NOMO-1 (cell line): ENCODE measurements at regions not wholly inside any gene's neighbourhood (a gene's known extent, or its start where the extent isn't known, plus 50 kb on each side); places are given as distances from the start of the nearest gene placed in this dataset.
"Not testable (repeated sequence)": the region's sequence is repeated elsewhere in the genome, so short reads cannot be mapped to it uniquely, and the experiment has no call there.

Experiments
- DNase-seq, 2 experiments: peaks; one replicate each; lab custom pipeline; 2025; ENCODE audit not compliant: unreplicated experiment in 2 of 2; lab: John Stamatoyannopoulos, UW

- no peak for DNase-seq
Observed at GRCh38 chr3:177356113-177356512, 158.8 kb upstream of the TBL1XR1 start.

GRCh38 chr3:177356952-177357351 lies 159.7 kb upstream of the TBL1XR1 start:
- DNase-seq = no peak

DNA sequence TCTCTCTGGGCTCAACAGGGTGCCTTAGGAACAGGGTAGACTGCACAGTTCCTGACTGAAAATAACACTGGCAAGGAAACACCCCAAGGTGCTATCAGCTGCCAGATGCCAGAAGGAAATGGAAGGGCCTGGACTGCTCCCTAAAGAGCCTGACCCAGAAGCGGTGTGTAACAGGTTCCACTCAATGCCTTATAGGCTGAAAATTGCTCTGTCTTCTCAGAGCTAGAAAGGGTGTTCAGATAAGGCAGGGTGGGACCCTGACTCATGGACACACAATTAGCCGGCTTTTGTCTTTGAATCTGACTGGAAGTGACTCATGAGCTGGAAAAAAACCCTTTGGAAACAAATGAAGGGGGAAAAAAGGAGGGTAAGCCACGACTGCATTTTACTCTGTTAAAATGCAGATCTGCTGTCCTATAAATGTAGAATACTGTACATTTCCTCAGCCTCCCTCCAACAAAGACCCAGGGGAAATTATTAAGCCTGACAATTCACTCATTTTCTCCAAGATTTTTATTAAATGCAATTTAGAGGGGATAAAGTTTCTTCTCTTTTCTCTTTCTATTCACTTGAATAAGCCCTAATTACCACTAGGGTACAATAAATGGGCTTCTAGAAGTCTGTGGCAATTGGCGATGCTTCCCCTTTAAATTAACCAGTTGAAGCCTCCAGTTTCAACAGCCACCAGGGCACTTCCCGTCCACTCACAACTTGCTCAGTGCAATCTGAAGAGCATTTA lies 160.2 kb upstream of the TBL1XR1 start:
- peak; percentile 86 to 92 for DNase-seq

- DNase-seq = peak; percentile 98 to 99
Observed at GRCh38 chr3:177358091-177358976, 161.1 kb upstream of the TBL1XR1 start.

DNA sequence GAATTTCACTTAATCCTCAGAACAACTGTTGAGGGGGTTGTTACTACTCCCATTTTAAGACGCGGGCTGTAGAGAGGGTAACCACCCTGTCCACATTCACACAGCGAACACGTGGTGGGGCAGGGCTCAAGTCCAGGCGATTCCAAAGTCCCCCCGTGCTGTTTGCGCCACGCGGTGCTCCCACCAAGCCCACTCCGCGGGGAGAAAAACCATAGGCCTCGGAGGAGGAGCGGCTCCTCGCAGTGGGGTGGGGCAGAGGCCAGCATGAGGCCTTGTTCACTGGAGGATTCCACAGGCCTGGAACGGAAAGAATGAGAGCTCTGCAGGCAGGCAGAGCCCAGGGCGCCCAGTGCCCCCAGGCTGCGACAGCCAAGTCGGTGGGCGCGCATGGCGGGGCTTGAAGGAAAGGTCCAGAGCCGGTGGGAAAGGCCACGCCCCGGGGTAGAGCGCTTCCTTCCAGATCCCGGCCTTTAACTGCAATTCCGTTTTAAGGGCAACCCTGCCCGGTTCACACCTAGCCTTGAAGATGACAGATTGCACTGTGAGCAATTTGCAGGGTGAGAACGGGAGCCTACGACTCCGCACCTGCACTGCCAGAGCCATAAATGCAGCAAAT lies 161.8 kb upstream of the TBL1XR1 start:
- peak; percentile 40 for DNase-seq

DNA sequence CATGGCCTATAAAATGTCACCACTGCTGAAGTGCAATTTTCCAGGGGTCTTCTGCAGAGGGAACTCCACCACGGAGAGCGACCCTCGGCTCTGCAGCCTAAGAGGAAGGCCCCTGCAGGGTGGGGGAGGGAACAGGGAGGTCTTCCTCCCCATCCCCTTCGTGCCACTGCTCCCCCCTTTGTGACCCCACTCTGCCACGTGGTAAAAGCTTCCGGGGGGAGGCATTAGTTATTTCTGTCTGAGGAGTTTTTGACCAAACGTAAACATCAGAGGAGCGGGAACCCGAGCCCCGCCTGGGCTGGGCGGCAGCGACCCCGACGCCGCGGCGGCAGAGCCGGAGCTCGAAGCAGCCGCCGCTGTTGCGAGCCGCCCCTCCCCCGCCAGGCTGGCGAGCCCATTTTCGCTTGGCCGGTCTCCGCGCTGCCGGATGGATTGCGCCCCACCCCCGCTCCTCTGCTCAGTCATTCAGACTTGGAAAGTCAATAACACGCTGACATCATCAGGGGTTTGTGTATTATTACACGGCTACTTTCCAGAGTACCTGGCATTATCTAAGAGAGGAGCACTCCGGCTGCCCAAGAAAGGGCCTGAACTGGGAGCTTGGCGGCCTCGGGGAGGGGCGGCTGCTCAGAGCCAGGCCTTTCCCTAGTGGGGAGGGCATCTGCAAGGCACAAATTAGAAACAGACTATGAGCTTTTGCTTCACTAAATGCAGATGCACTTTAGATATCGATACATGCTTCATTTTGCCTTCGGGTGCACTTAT lies 162.5 kb upstream of the TBL1XR1 start:
- peak; percentile 96 to 98 for DNase-seq

- DNase-seq = peak; percentile 76 to 86
Observed at GRCh38 chr3:177361081-177361938, 164.0 kb upstream of the TBL1XR1 start.

DNA sequence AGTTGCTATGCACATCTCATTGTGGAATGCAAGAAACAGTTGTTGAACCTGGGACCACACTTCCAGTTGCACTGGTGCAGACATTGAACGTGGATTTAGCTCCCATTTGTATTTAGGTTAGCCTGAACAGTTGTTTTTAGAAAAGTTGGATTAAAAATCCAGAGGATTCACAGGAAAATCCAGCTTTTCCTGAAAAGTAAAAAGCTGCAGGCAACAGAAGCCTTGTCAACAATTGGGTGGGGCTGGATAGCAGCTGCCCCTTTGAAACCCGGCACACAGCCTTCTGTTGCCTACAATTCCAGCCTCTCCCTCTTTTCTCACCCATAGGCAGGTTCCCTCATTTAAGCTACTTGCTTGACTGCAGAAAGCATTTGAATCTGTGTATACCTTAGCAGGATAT lies 165.3 kb upstream of the TBL1XR1 start:
- no peak for DNase-seq

DNA sequence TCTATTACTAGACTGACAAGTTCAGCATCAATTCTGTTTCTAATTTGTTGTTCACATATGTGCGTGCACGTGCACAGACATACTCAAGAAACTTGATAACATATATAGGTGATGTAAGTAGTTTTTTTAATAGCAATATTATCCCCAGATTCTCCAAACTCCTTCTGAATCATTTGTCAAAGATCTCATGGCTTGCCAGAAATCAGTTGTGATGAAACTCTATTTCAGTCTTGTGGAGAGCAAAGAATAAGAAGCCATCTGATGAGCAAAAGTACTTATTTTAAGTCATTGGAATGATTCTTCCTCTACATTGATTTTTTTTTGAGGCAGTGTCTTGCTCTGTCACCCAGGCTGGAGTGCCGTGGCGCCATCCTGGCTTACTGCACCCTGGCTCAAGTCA lies 167.0 kb upstream of the TBL1XR1 start:
- no peak for DNase-seq

DNA sequence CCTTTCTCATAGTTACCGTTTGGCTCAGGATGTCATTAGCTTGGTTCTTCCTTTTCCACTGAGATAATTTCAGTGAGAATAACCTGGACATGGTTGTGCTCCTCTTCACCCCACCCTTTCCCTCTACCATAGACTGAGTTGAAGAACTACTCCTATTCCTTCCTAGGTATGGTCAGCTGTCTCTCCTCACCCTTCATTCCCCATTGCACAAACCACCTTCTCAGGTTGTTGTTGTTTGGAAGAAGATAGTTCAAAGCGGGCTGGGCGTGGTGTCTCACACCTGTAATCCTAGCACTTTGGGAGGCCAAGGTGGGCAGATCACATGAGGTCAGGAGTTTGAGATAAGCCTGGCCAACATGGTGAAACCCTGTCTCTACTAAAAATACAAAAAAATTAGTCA lies 168.0 kb upstream of the TBL1XR1 start:
- not testable (repeated sequence) for DNase-seq

GRCh38 chr3:177367788-177368187 lies 170.5 kb upstream of the TBL1XR1 start:
- no peak for DNase-seq

DNA sequence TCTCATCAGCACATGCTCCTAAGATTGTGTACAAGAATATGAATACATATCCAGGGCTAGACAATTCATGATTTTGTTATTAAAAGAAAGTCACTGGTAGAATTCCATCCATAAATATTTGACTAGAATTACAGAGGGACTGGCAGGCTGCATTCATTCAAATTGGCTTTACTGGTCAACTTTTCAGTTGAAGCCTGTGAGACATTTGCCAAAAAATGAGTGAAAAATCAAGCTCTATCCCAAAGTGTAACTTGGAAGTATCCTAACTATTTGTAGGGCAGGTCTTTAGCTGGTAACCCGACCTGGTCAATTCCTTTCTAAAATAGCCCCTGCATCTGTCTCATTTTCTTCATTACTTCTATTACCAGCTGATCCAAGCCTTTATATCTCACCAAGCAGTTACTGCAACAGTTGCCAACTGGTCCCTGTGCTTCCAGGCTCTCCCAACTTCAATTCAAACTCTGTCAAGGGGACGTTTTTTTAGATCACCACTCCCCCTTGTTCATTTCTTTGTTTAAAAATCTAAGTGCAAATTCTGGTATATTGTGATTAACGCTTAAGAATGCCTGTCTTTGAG lies 173.1 kb upstream of the TBL1XR1 start:
- DNase-seq = no peak

DNA sequence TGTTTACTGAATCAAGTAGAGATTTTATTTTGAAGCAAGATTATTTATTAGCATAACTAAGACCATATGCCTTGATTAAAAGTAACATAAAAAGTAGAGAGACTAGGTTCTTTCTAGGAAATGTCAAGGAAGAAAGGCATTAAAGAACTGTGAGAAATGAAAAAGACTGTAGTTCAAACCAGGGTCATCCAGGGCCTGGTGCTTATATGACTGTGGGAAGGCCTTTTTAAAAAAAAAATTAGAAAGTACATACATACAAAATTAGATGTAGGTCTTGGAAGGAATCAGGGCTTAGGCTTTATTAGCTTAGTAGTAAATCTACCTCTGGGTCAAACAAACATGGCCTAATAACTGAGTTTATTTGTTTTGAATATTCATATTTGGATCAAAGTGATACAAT lies 173.9 kb upstream of the TBL1XR1 start:
- DNase-seq = no peak

- DNase-seq = no peak
Observed at GRCh38 chr3:177371888-177372287, 174.6 kb upstream of the TBL1XR1 start.

- no peak for DNase-seq
Observed at GRCh38 chr3:177374323-177374722, 177.0 kb upstream of the TBL1XR1 start.

DNA sequence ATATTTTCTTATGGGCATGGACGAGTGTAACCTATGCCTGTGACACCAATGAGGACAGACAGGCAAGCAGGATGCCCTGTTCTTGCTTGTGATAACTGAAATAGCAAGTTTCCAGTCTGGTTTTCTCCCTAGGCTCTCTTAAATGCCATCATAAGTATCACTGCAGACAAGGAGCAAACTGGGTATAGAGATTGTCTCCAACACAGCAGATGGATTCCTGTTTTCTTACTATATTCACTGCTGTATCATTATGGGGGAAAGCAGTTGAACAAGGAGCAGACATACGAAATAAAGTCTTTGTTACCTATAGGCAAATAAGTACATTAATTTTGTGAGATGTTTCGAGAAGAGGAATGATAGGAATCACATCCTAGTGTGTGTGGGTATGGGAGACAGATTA lies 178.0 kb upstream of the TBL1XR1 start:
- no peak for DNase-seq

- DNase-seq = no peak
Observed at GRCh38 chr3:177377166-177377565, 179.9 kb upstream of the TBL1XR1 start.

DNA sequence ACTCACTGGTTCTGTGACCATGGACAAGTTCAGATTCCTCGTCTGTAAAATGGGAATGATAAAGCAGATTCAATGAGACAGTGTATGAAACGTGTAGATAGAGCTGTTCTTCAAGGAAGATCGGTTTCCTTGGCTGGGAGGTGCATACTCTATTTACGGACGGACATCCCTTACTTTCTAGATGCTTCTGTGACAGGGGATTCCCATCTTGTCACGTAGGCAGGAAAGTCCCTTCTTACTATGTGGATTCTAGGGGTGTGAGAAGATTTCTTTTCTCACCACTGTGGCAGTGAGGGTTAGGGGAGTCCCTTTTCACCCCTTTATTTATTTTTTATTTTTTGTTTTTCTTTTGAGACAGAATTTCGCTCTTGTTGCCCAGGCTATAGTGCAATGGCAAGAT lies 180.9 kb upstream of the TBL1XR1 start:
- DNase-seq = no peak

DNA sequence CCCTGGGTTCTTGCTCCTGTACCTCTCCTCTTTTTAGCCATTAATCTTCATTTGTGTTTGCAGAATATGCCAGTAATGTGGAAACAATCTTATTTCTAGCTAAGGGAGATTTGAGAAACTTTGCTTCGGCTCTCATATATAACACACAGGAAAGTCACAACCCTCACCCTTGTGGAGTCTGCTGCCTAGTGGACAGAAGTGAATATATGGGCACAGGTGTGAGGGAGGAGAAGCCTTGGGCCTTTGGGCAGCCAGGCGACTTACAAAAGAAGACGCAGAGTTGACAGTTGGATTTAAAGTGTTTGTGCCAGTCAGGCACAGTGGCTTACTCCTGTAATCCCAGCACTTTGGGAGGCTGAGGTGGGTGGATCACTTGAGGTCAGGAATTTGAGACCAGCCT lies 181.8 kb upstream of the TBL1XR1 start:
- DNase-seq = no peak

DNA sequence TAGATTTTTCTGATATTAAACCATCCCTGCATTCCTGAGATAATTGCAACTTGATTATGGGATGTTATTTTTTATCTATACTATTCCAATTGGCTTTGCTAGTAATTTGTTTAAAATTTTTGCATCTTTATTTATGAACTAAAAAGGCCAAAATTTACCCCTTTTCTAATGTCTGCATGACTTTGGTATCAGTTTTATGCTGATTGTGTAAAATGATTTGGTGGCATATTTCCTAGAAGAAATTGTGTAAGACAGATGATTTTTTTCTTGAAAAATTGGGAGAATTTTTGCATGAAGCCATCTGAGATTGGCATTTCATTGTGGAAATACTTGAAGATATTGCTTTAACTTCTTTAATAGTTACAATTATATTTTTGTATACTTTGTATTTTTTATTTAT lies 183.8 kb upstream of the TBL1XR1 start:
- no peak for DNase-seq
